OCI-LY7 (cell line): ENCODE measurements at regions not wholly inside any gene's neighbourhood (a gene's known extent, or its start where the extent isn't known, plus 50 kb on each side); places are given as distances from the start of the nearest gene placed in this dataset.

Experiments
- CTCF ChIP-seq: fragments of 200-600 bp; sonication (generic); conservative IDR thresholded peaks from 2 replicates; pipeline ENCODE4 v1.5.1; 2014; ENCODE audit warnings: mild to moderate bottlenecking, antibody characterized with exemption, low read length, moderate library complexity, mixed read lengths
- EZH2phosphoT487 ChIP-seq: fragments of 200-600 bp; sonication (generic); IDR thresholded peaks from 2 replicates; pipeline ENCODE4 v1.6.1; 2018; ENCODE audit warnings: low read depth, borderline replicate concordance, mild to moderate bottlenecking, mixed run types, antibody characterized with exemption, low read length, moderate library complexity, mixed read lengths

GRCh38 chr6:94584211-94584610 is 993.1 kb upstream of the MANEA start:
- TF ChIP-seq CTCF (no peak), EZH2phosphoT487 (no peak)
